HPDE6-E6E7 (cell line): ENCODE measurements at regions not wholly inside any gene's neighbourhood (a gene's known extent, or its start where the extent isn't known, plus 50 kb on each side); places are given as distances from the start of the nearest gene placed in this dataset.

Source experiments
- DNase-seq: peaks from one replicate; pipeline ENCODE4 v3.0.0; 2011; ENCODE audit warnings: missing footprints; ENCODE audit errors: extremely low spot score

DNA sequence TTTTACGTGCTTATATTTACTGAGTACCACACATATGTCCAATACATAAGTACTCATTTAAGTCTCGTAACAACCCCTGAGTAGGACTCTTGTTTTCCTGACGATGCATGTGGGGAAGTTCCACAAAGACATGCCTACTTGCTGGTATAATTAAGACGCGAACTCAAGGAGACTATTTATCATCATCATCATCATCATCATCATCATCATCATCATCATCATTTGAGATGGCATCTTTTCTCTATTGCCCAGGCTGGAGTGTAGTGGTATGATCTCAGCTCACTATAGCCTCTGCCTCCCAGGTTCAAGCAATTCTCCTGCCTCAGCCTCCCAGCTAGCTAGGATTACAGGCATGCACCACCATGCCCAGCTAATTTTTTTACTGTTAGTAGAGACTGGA is 809.9 kb upstream of the EEF2KMT start:
- DNase-seq = no peak

DNA sequence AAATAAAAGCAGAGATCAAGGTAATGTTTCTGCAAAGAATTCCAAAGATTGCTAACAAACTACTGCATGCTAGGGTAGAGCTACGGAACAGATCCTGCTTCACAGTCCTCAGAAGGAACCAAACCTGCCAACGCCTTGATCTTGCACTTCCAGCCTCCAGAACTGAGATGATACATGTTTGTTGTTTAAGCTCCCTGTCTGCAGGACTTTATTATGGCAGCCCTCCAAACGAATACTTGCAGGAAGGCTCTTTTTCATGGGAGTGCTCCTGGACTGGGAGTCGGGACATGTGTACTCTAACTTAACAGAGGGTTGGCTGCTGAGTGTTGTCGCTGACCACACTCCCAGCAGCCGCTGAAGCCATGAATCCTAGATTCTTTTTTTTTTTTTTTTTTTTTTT is 808.8 kb upstream of the EEF2KMT start:
- DNase-seq = no peak

DNA sequence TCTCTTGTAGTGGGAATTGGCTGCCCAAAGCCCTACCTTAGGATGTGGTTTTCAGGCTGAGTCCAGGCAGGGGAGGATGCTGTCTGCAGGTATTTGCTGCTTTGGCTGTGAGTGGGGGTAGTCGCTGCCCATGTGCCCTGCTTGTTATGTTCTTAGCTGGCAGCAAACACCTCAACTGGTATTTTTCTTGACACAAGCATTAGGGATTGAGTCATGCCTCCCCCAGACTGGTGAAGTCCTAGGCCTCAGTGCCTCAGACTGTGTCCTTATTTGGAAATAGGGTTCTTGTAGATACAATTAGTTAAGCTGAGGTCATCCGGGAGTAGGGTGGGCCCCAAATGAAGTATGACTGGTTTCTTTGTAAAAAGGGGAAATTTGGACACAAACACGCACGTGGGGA is 808.3 kb upstream of the EEF2KMT start:
- DNase-seq = no peak

DNA sequence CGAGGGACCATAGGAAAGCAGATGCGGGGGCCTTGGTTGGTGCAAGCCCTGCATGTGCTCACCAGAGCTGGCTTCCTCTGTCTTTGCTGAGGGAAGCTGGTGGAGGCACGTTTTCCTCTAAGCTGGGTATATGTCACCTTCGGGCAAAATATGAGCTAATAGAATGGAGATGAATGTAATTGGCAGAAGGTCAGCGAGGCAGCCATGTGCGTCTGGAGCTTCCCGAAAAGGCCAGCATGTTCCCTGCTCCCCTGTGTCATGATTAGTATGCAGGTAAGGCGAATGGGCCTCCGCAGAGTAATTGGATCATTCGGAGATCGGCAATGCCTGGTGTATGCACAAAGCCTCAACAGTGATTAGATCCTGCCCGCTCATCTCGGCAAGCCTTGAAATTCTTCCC is 806.2 kb upstream of the EEF2KMT start:
- DNase-seq = no peak

DNA sequence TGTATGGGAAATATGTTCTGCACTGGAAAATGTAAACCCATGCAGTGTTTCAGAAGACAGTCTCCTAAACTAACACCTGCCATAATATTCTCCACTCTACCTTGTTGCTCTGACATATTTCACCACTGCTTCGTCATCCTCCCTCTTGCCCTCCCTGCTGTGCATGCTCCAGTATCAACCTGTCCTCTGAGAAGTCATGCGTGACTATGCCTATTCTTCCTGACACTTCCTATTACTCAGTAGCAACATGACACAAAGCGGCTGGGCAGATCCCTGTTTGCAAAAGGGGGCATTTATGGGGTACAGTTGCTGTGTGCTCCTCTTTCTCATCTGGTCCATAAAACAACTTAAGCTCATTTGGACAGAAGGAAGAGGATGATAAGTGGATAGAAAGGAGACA is 805.6 kb upstream of the EEF2KMT start:
- DNase-seq = no peak

DNA sequence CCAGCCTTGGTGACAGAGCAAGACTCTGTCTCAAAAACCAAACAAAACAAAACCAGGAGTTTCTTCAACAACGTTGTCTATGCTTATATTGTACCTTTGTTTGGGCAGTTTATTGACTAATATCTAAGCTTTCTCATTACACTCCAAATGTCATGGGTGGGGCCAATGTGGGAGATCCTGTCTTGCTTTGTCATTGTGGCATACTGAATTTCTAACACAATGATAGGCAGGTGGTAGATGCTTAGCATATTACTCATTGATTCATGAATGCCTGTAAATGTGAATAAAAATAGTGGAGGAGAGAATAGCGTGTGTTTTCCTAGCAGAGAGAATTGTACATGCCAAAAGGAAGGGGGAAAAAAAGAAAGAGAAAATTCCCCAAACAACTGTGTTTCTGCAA is 802.5 kb upstream of the EEF2KMT start:
- no peak for DNase-seq

DNA sequence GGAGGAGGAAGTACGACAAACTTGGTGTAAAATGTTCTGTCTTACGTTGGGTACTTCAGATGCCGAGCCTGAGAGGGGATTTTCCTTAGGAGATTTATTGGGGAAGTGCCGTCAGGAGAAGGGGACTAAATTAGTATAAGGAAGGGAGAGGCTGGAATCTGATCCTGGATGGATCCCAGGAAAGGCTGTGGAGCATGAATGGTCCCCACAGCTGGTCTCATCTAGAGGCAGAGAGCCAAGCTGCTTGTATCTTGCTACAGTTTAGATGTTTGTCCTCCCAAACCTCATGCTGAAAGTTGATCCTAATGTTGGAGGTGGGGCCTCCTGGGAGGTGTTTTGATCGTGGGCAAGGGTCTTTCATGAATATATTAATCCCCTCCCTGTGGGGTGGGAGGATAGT is 798.4 kb upstream of the EEF2KMT start:
- no peak for DNase-seq

DNA sequence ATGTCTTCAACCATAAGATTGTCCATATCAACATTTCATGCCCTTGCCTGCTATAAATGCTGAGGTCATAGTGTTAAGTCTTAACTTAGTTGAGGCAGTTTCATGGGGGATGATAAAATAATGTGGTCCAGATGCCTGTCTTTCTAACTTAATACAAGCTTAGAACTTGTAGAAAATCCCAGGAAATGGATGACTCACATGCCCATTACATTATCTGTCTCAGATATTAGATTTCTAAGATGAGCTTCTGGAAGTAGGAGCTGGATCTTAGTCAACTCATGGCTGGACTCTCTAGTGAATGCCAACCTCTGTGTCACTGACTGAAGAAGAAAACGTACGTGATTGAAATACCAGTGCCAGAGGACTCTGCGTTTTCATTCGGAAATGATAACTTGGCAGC is 797.5 kb upstream of the EEF2KMT start:
- DNase-seq = no peak

DNA sequence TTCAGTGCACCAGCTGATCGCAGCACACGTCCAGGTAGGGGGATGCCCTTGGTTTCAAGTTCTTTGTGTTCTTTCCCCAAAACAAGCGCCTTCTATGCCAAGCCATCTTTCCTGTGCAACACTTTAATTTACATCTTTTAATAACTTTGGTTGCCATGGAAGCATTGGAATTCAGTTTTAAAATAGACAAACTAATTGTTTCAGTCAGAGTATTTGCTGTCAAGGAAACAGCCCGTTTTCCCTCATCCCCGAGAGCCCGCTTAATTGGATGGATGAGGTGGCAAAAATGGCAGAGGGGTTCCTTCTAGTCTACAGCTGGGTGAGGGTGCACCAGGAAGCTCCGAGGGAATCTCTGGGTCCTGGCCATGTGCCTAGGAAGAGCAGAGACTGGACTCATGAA is 793.7 kb upstream of the EEF2KMT start:
- DNase-seq = no peak

DNA sequence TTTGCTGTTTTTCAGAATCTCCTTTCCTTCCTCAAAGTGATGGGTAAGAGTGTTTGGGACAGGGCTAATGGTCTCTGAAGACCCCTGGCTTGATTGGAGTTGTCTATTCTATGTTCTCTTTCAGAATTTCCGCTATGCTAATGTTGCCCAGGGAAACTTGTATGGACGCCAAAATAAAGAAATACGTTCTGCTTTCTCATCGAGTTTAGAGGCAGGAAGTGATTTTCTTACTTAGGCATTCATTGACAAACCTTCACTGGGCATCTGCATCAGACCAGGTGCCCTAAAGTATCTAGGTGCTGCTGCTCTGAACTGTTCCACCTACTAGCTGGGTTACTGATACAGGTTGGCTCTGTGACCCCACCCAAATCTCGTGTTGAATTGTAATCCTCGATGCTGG is 787.9 kb upstream of the EEF2KMT start:
- DNase-seq = no peak

DNA sequence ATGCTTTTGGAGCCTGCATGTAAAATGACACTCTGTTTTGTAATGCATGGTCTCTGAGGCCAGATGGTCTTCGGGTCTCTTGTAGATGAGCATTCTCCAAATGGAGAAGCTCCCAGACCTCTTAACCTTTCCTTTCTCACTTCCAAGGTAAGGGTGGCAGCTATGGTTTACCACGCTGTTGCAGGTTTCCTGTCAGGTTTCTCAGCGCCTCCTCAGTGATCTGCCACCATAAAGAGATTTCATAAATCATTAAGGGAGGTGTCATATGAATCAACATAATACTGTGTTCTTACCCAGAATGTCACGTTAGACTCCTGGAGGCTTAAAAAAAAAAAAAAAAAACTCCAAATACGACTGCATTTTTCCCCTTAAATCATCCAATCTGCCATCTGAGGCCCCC is 787.4 kb upstream of the EEF2KMT start:
- DNase-seq = no peak

DNA sequence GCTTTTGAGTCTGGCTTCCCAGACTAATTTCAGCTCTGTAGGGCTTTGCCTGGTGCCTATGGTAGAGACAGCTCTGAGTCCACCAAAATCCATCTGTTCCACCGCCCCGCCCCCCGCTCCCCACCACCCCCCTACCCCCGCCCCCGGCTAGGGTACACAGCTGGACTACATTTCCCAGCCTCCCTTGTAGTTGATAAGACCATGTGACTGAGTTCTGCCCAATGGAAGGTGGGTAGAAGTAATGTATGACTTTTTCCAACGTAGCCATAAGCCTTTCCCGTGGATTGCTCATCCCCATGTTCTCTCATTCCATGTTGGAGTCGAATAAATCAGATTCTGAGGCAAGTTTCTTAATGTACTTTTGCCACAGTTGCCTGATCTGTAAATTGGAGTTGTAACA is 786.7 kb upstream of the EEF2KMT start:
- DNase-seq = no peak

DNA sequence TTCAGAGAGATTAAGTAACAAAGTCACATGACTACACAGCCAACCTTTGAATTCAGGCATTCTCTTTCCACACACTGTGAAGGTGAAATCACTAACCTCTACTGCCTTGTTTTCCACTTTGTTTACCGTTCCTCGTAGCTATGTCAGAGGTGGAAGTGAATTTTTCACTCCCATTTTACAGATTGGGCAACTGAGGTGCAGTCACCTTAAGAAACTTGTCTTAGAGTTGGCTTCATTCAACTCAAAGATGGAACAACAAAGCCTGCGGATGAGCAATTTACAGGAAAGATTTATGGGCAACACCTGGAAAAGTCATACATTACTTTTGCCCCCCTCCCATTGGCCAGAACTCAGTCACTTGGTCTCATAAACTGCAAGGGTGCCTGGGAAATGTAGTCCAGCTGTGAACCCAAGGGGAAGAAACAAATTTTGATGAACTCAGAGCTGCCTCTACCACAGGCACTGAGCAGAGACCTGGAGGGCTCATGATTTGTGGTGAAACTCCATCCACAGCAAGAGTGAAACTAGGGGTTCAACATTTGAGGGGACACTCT is 784.6 kb upstream of the EEF2KMT start:
- no peak for DNase-seq

DNA sequence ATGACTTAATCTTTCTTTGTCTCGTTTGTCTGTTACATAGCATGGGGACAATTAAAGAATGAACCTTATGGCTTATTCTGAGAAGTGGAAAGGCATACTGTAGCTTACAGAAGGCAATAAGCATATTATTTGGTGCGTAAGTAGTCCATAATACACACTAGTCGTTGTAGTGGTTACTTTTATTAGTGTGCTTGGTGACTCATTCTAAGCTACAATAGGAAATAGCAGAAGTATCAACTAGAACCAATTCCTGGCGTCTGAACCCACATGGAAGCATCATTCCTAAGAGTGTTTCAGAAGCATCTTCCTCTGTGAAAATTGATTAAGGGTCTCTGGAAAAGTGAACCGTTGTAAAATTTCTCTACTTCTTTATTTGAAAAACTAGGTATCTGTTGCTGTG is 777.8 kb upstream of the EEF2KMT start:
- DNase-seq = no peak

DNA sequence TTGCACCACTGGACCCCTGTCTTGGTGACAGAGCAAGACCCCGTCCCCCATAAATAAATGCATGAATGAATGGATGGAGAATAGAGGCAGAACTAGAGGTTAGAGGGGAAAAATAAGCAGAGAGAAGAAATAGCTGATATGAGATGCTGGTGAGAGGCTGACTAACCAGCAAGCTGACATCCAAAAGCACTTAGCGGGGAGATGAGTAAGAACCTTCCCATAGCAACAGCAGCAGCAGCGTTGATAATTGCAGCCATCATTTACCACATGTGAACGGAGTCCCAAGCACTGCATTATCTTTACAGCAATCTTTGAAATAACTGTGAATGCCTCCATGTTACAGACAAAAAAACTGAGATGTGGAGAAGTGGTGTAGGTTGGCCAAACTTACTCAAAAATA is 777.3 kb upstream of the EEF2KMT start:
- no peak for DNase-seq

DNA sequence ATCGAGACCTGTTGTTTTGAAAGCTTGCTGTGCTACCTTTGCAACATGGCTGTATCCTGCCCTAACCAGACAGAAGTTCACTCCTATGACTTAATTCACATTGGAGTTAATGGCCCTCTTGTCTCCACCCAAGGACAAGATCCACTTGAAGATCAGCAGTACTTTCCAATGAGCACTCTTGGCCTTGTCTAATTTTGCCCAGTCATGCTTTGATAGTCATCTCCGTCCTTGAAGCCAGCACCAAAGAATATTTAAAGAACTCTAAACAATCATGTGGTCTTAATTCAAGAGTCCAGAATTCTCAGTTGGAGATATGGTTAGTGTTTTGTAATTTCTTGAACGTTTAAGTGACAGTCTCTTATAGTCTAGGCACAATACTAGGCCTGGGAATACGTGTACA is 775.6 kb upstream of the EEF2KMT start:
- DNase-seq = no peak

DNA sequence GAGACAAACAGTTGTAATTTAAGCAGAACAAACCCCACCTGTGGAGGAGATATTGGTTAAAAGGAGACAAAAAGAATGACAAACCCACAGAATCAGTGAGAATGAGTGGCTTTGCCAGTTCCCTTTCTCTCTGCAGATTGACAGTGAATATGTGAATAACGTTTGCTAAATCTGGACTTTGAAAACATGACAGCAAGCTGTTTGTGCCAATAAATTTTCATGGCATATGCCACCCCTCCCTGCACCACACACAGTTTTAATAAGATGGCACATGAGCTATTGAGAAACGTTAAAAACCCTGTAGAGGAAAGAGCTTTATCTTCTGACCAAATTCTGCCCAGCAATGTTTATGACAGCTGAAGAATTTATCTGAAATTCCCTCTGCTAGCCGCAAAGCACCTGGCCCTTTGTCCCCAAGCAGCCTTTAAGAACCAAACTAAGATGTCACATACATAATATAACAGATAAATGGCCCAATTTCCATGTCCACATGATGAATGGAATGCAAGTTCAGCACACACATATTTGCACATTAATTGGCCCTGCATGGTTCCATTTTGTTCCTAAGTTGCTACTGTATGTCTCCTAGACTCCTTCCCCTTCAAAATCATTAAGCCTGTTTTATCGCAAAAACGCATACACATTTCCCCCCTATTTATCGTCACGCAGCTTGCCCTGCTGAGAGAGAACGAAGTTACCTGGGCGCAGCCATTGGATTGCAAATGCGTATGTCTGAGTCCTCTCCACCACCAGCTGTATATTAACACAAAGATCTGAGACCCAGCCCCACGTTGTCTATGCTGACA is 773.5 kb upstream of the EEF2KMT start:
- no peak for DNase-seq

DNA sequence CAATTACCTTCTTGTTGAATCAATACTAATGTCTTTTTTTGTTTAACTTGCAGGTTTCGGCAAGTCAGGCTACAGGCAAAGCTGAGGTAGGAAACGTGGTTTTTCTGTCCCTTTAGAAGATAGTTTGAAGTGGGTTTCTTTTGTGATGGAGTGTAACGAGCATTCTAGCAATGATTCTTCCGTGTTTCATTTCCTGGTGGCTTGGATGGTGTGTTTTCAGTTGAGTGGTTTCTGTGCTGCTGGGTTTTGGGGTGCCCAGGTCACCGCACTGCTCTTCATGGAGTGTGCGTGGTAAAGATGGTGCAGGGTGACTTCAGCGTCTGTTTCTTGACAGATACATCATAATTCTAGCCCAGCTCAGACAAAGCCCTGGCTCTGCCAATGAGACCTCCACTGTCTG is 769.7 kb upstream of the EEF2KMT start:
- no peak for DNase-seq

DNA sequence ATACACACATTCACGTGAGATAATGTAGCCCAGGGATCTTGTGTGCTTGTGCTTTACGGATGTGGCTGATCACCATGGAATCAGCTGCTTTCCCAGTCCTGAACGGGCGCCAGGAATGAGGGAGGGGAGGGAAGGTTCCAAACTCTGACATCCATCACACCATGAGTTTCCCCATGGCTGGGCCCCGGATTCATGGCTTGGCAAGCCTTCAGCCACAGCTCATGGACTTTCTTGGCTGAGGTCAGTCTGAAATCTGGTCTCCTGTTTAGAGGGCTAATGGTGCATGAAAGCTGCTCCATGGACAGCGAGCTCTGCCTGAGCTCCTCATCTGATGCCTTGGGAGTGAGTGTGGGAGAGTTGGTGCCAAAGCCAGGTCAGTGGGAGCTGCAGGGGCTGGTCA is 767.6 kb upstream of the EEF2KMT start:
- no peak for DNase-seq

DNA sequence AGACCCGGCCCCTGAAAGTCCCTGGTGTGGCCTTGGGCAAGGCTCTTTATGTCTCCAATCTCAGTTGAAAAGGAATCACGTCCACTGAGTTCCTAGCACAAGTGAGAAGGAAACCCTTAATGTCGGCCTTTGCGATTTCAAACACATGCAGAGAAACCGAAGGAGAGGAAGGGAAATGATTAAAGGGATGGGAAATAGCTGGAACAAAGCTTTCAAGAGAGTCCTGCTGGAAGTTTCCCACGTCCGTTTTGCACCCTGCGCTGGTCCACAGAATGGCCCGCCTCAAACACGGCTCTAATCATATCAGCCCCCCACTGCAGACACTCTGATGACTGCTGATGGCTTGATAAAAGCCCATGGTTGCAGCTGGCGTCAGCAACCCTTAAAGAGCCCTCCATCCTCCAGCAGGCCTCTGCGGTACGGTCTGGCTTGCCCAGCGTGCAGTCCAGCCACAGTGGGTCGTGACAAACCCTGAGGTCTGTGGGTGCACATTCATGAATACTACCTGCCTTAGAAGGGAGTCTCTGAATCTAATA is 765.5 kb upstream of the EEF2KMT start:
- DNase-seq = no peak

DNA sequence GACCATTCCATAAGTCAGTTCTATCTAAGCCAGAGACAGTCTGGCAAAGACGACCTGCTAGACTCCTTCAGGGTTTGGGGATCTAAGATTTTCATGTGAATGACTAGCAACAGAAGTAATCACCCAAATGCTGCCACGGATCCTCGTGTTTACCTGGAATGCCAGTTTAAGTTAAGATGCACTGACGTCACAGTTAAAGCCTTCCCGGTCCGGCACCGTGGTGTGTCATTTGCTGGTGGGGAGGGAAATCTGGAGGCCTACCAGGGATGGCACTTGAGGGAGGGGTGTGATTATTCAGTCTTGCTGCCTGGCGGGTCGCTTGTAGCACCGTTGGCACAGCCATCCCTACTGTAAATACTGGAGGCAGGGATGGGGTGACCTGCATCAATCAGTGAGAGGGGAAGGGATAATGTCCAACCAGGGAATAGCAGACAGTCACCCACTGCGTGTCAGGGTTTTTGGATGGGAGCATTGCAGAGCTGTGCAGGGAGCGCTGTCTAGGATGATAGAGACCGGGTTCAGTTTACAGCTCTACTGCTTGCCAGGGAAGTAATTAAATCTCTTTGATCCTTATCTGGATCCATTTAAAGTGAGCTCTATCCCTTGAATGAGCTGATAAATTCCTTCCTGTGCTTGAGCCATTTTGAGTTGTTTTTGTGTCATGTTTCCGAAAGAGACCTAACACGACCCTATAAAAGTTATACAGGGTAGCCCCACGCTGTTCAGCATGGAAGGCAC is 764.7 kb upstream of the EEF2KMT start:
- no peak for DNase-seq

DNA sequence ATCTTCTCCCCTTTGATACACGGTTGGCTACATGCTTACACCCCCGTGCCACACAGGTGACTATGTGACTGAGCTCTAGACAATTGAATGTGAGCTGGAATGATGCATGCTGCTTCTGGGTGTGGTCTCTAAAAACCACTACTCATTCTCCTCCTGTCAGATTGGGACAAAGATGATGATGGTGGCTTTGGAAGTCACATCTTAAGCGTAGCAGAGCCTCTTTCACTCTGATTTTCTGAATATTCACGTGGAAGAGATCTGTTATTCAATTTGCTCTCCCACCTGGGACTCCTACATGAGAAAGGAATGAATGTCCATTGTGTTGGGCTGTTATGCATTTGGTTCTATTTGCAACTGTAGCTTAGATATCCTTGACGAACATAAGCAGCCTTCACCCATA is 763.6 kb upstream of the EEF2KMT start:
- no peak for DNase-seq

DNA sequence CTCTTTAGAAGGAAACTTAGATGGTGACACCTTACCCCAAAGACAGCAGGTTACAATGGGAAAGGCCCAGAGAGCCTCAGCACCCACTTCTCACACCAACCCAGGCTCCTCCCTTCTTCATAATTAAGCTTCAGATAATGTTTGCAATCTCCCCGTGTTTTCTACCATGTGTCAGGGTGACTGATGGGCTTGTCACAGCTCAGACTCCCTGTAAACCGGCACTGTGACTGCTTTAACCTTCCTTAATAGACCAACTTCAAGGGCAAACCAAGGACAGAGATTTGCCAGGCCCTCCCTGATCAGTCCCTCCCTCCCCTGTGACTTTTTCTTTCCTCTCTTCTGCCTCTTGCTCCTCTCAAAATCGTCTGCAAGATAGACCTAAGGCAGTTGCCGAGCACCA is 760.6 kb upstream of the EEF2KMT start:
- DNase-seq = no peak
